ENCODE measurements at regions not wholly inside any gene's neighbourhood (a gene's known extent, or its start where the extent isn't known, plus 50 kb on each side); places are given as distances from the start of the nearest gene placed in this dataset.

GRCh38 chrX:36534900-36535299 lies 473.3 kb upstream of the FAM47C start:
- ATAC-seq (no peak), FAIRE-seq (no peak), DNase-seq (no peak)
- no peak overlapping the region for H3K27ac ChIP-seq
- TF ChIP-seq CTCF (IDR thresholded peaks at IDR 0.05) = no peak
- H3K4me1 ChIP-seq = no peaks in the 10 kb centered on the region
- intact Hi-C loops (cut with DNase I) = no loop called here
- WGBS, 2 donors = 43 to 58% methylated on average over 6 of the region's 6 CpGs
- no peaks in the 10 kb centered on the region for H3K36me3 ChIP-seq
- H3K9me3 ChIP-seq = no peaks in the 10 kb centered on the region
- no peak overlapping the region for H3K4me3 ChIP-seq
- no peaks in the 10 kb centered on the region for H3K27me3 ChIP-seq

GRCh38 chrX:36543499-36543898 lies 464.7 kb upstream of the FAM47C start:
- FAIRE-seq (no peak), DNase-seq (no peak), ATAC-seq (no peak)
- 13 to 16% methylated on average over 1 of the region's 1 CpG for WGBS, 2 donors
- TF ChIP-seq CTCF (IDR thresholded peaks at IDR 0.05) = no peak
- no peaks in the 10 kb centered on the region for H3K4me1 ChIP-seq
- H3K27me3 ChIP-seq = no peaks in the 10 kb centered on the region
- no peak overlapping the region for H3K4me3 ChIP-seq
- H3K27ac ChIP-seq = no peak overlapping the region
- H3K36me3 ChIP-seq = no peaks in the 10 kb centered on the region
- intact Hi-C loops (cut with DNase I) = no loop called here
- no peaks in the 10 kb centered on the region for H3K9me3 ChIP-seq

GRCh38 chrX:36562986-36563385 lies 445.2 kb upstream of the FAM47C start:
- FAIRE-seq = no peak
- H3K4me3 ChIP-seq = no peak overlapping the region
- H3K36me3 ChIP-seq = no peaks in the 10 kb centered on the region
- no peak for TF ChIP-seq CTCF (IDR thresholded peaks at IDR 0.05)
- H3K4me1 ChIP-seq = no peaks in the 10 kb centered on the region
- H3K27ac ChIP-seq = no peak overlapping the region
- H3K27me3 ChIP-seq = peaks cover 0 to 4% (median 0%) of the 10 kb centered on the region in 4 donors
- no peak for DNase-seq
- no peaks in the 10 kb centered on the region for H3K9me3 ChIP-seq
- 41 to 67% methylated on average over 2 of the region's 2 CpGs for WGBS, 2 donors
- ATAC-seq = no peak
- intact Hi-C loops (cut with DNase I) = no loop called here

GRCh38 chrX:36568946-36569345 lies 439.2 kb upstream of the FAM47C start:
- intact Hi-C loops (cut with DNase I) = no loop called here

GRCh38 chrX:36573720-36574119 lies 434.4 kb upstream of the FAM47C start:
- Histone ChIP-seq H3K4me1 (no peaks in the 10 kb centered on the region), H3K27ac (no peak overlapping the region), H3K9me3 (no peaks in the 10 kb centered on the region), H3K36me3 (no peaks in the 10 kb centered on the region), H3K4me3 (no peak overlapping the region), H3K27me3 (peaks cover 0 to 8% (median 0%) of the 10 kb centered on the region in 4 donors)
- FAIRE-seq (no peak), DNase-seq (no peak), ATAC-seq (no peak)
- intact Hi-C loops (cut with DNase I) = no loop called here
- no peak for TF ChIP-seq CTCF (IDR thresholded peaks at IDR 0.05)
- WGBS, 2 donors = 26 to 37% methylated on average over 2 of the region's 2 CpGs

More at GRCh38 chrX:36568946-36569345, 439.2 kb upstream of the FAM47C start:
- Histone ChIP-seq H3K4me3 (no peak overlapping the region), H3K27ac (no peak overlapping the region), H3K27me3 (no peaks in the 10 kb centered on the region), H3K36me3 (no peaks in the 10 kb centered on the region), H3K9me3 (no peaks in the 10 kb centered on the region), H3K4me1 (no peaks in the 10 kb centered on the region)
- TF ChIP-seq CTCF (IDR thresholded peaks at IDR 0.05) = no peak
- ATAC-seq (no peak), FAIRE-seq (no peak), DNase-seq (no peak)
- 85 to 88% methylated on average over 1 of the region's 1 CpG for WGBS, 2 donors
